Omental fat pad (tissue), 3 donors: ENCODE measurements at regions not wholly inside any gene's neighbourhood (a gene's known extent, or its start where the extent isn't known, plus 50 kb on each side); places are given as distances from the start of the nearest gene placed in this dataset.

ENCODE experiments used
- ATAC-seq: fragments of 150-250 bp; one replicate; pipeline ENCODE4 v1.9.1; 2016; ENCODE audit warnings: mild to moderate bottlenecking, moderate library complexity; ENCODE audit not compliant: low FRiP score
- DNase-seq: peaks from one replicate; pipeline ENCODE4 v3.0.0-alpha.2; 2019; ENCODE audit warnings: low spot score
- TF ChIP-seq, protein P1 (sequence below), 3 donors: fragments of 450-650 bp; IDR thresholded peaks; one replicate each; pipeline ENCODE4 v1.5.1; 2016 to 2017; ENCODE audit warnings: antibody characterized with exemption in 3 of 3, mild to moderate bottlenecking in 3 of 3, moderate library complexity in 2 of 3

DNA sequence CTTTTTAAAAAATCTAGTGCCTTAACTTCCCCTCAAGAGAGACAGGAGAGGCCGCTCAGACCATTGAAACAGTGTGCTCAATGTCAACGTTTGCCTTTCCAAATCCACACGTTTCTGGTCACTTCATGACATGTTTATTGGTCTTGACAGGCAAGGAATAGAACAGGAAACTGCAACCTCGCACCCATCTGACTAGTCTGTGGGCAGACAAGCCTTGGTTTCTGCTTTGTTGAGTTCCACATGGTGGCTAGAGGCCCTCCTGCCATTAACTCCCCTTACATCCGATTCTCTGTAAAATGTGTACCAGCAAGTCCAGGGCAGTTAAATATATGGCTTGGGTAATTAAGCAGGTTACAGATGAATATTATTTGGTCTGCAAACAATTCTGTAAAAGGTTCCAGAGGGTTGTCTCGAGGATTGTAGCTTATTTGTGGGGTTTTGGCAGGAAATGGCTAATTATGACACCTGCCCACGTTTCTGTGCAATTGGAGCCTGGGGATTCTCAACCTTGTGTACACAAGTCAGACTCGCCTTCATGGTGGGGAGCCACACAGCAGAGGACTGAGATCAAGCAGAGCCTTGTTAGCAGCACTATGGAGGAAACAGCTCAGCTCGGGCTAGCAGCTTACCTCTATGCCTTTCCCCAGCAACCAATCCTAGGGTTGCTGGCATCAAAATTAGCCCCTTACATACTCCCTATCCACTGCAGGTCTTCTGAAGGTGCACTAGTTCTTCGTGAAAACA, 317.5 kb upstream of the IGF1R start:
- ATAC-seq (no peak), DNase-seq (no peak)
- TF ChIP-seq, protein P1, sequence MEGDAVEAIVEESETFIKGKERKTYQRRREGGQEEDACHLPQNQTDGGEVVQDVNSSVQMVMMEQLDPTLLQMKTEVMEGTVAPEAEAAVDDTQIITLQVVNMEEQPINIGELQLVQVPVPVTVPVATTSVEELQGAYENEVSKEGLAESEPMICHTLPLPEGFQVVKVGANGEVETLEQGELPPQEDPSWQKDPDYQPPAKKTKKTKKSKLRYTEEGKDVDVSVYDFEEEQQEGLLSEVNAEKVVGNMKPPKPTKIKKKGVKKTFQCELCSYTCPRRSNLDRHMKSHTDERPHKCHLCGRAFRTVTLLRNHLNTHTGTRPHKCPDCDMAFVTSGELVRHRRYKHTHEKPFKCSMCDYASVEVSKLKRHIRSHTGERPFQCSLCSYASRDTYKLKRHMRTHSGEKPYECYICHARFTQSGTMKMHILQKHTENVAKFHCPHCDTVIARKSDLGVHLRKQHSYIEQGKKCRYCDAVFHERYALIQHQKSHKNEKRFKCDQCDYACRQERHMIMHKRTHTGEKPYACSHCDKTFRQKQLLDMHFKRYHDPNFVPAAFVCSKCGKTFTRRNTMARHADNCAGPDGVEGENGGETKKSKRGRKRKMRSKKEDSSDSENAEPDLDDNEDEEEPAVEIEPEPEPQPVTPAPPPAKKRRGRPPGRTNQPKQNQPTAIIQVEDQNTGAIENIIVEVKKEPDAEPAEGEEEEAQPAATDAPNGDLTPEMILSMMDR (IDR thresholded peaks at IDR 0.05), result no peak

DNA sequence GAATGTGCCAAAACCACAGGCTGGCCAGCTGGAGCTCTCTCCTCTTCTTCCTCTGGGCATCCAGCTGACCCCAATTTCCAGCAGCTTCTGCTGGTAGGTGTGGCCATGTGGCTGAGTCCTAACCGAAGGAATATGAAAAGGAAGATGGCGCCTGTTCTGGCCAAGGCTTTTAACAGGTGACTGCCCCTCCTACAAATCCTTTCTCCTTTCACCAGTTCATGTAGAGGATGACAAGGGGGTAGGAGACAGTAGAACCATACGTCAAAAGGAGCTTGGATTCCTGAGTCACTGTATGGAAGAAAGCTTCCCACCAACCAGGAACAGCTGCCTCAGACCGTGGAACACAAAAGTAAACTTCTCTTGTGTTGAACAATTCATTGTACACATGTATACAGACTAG, 316.7 kb upstream of the IGF1R start:
- no peak for ATAC-seq
- TF ChIP-seq, protein P1 (IDR thresholded peaks at IDR 0.05), result no peak
- no peak for DNase-seq

DNA sequence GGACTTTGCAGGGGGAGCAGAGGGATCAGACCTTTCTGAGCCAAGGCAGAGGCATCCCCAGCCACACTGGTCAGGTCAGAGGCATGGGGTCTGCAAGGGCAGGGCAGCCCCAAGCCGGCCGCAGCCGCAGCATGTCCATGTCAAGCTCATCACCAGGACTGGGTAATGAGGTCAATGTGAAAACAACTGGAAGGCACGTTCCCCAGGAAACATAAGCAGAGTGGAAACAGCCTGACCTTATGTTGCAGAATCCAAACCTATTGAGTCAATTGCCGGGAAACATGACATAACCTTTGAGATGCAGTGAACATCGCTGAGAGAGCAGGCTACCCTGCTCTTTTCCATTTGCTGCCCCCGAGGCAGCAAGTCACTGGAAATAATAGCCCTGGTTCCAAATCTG, 315.1 kb upstream of the IGF1R start:
- DNase-seq (no peak), ATAC-seq (no peak)
- TF ChIP-seq, protein P1 (IDR thresholded peaks at IDR 0.05), result no peak

DNA sequence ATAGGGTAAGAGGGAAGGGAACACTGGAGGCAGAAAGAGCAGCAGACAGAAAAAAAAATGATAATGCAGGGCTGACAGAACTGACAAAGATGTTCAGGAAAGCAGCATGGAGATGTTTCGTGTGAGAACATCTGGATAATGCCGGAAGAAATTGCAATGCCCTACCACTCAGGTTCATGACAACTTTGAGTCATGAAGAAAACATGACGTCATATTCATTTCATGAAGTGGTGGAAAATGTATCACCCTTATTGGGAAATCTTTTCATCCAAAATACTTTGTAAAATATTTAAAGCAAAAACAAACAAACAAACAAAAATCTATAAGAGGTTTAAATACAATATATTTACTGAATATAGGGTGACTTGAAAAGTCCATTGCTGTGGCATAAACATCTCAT, 305.4 kb upstream of the IGF1R start:
- DNase-seq, result no peak
- TF ChIP-seq, protein P1 (IDR thresholded peaks at IDR 0.05), result no peak
- ATAC-seq, result no peak

DNA sequence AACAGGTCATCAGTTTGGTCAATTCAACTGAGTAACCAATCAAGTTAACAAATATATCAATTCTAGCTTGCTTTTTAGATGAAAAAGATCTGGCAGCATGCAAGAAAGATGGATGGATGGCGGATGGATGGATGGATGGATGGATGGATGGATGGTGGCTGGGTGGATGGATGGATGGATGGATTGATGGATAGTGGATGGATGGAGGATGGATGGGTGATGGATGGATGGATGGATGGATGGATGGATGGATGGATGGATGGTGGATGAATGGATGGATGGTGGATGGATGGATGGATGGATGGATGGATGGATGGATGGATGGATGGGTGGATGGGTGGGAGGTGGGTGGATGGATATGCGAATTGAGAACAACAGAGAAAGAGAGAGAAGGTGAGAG, 303.7 kb upstream of the IGF1R start:
- TF ChIP-seq, protein P1 (IDR thresholded peaks at IDR 0.05), result no peak
- DNase-seq, result no peak
- ATAC-seq, result no peak

DNA sequence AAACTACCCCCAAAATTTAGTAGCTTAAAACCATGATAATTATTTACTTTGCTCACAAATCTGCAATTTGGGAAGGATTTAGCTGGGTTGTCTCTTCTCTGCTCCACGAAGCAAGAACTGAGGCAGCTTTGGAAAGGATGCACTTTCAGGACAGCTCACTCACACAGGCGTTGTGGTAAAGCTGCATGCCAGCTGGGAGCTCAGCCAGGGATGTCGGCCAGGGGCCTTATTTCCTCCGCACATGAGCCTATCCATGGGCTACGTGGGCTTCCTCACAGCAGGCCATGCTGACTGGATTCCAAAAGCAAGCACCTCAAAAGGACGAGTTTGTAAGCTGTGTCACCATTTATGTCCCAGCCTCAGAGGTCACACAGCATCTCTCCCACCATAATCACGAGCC, 301.3 kb upstream of the IGF1R start:
- no peak for DNase-seq
- TF ChIP-seq, protein P1 (IDR thresholded peaks at IDR 0.05), result no peak
- no peak for ATAC-seq

DNA sequence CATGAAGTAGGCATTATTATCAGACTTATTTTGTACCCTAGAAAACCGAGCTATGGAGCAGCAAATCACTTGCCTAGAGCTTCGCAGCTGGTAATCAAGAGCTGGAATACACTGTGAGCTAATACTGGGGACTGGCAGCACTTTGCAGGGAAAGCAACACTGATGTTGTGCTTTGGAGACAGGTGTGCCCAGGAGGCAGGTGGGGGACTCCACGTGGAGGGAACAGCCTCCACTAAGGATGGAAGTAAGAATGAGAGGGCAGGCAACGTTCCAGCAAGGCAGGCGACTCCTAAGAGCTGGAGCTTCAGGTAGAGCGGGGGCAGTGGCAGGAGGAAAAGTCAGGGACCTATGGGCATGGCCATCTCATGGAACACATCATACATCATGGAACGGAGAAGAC, 300.5 kb upstream of the IGF1R start:
- no peak for ATAC-seq
- no peak for DNase-seq
- TF ChIP-seq, protein P1 (IDR thresholded peaks at IDR 0.05), result no peak
